ENCODE measurements at regions not wholly inside any gene's neighbourhood (a gene's known extent, or its start where the extent isn't known, plus 50 kb on each side); places are given as distances from the start of the nearest gene placed in this dataset.

- BruUV-seq (replicated peaks), result no TSS peak
- Histone ChIP-seq H4K20me1 (replicated peaks; ENCODE audit: control insufficient read depth, extremely low read depth, insufficient read depth, low read length) (no peaks in the 10 kb centered on the region), H3K4me3 (replicated peaks in 1 of 3; ENCODE audit: insufficient read depth in 1 of 3, low read depth in 1 of 3, low read length in 3 of 3) (no peak overlapping the region), H3K9me1 (replicated peaks; ENCODE audit: control insufficient read depth, extremely low read depth, insufficient read depth, low read length) (no peaks in the 10 kb centered on the region), H3K36me3 (ENCODE audit: control insufficient read depth in 2 of 2, extremely low read depth in 1 of 2, insufficient read depth in 2 of 2, low read length in 2 of 2) (no peaks in the 10 kb centered on the region), H3K4me1 (ENCODE audit: control insufficient read depth, extremely low read depth, insufficient read depth, low read length) (no peaks in the 10 kb centered on the region), H3K9ac (replicated peaks; ENCODE audit: extremely low read depth, insufficient read depth, low read length) (no peak overlapping the region), H2AFZ (ENCODE audit: low read depth, low read length) (no peak overlapping the region), H3K79me2 (ENCODE audit: control insufficient read depth, insufficient read depth, low read length) (no peaks in the 10 kb centered on the region), H3K9me3 (replicated peaks; ENCODE audit: control insufficient read depth, insufficient read depth, low read length) (no peaks in the 10 kb centered on the region), H3K27me3 (ENCODE audit: control insufficient read depth in 2 of 2, insufficient read depth in 2 of 2, low read length in 2 of 2) (no peaks in the 10 kb centered on the region), H3K4me2 (ENCODE audit: insufficient read depth, low read length) (no peak overlapping the region), H3K27ac (ENCODE audit: insufficient read depth, low read depth, low read length) (no peak overlapping the region)
- ChIA-PET POLR2A (no interaction called here), CTCF (no interaction called here)
- DNase-seq (ENCODE audit: low read depth, low spot score), result no peak
- TF ChIP-seq GATA2 (IDR thresholded peaks at IDR 0.05; ENCODE audit: insufficient read depth, insufficient read length, low read depth, low read length), result no peak
- no peak for TF ChIP-seq POLR2A (IDR thresholded peaks at IDR 0.05; ENCODE audit: low read depth, low read length)
- TF ChIP-seq CTCF (IDR thresholded peaks at IDR 0.05; ENCODE audit: extremely low read depth in 1 of 2, insufficient read depth in 1 of 2, low read depth in 1 of 2, low read length in 2 of 2), result no peak
- TF ChIP-seq EZH2 (IDR thresholded peaks at IDR 0.05; ENCODE audit: borderline replicate concordance, low read depth, low read length, severe bottlenecking), result no peak
- TF ChIP-seq MAX (IDR thresholded peaks at IDR 0.05; ENCODE audit: insufficient read depth, insufficient read length), result no peak
- TF ChIP-seq JUN (IDR thresholded peaks at IDR 0.05; ENCODE audit: borderline replicate concordance, insufficient read depth, insufficient read length, low read depth), result no peak
- no peak for TF ChIP-seq POLR2AphosphoS5 (IDR thresholded peaks at IDR 0.05; ENCODE audit: insufficient read depth, low read depth, low read length)
- no peak for TF ChIP-seq MYC (IDR thresholded peaks at IDR 0.05; ENCODE audit: low read depth, low read length)
- TF ChIP-seq FOS (IDR thresholded peaks at IDR 0.05; ENCODE audit: borderline replicate concordance, insufficient read depth, low read length), result no peak
- intact Hi-C loops (cut with micrococcal nuclease), result no loop called here
- FAIRE-seq, result no peak
- dilution Hi-C loops (cut with MboI; ENCODE audit: extremely low pct_ligation_motif_present, low sequenced_read_pairs), result no loop called here
These were observed 599.5 kb upstream of the ZNF804A start for GRCh38 chr2:183998797-183999190.

Data from endothelial cell of umbilical vein (primary cell).